HG03025 (cell line): ENCODE measurements at regions not wholly inside any gene's neighbourhood (a gene's known extent, or its start where the extent isn't known, plus 50 kb on each side); places are given as distances from the start of the nearest gene placed in this dataset.
"Not testable (repeated sequence)": the region's sequence is repeated elsewhere in the genome, so short reads cannot be mapped to it uniquely, and the experiment has no call there.

Source experiments
- ATAC-seq: cut with Tn5 transposase; IDR thresholded peaks from one replicate; pipeline ENCODE4 v1.9.1; 2021; ENCODE audit warnings: mild to moderate bottlenecking, moderate library complexity; ENCODE audit not compliant: unreplicated experiment, low FRiP score

DNA sequence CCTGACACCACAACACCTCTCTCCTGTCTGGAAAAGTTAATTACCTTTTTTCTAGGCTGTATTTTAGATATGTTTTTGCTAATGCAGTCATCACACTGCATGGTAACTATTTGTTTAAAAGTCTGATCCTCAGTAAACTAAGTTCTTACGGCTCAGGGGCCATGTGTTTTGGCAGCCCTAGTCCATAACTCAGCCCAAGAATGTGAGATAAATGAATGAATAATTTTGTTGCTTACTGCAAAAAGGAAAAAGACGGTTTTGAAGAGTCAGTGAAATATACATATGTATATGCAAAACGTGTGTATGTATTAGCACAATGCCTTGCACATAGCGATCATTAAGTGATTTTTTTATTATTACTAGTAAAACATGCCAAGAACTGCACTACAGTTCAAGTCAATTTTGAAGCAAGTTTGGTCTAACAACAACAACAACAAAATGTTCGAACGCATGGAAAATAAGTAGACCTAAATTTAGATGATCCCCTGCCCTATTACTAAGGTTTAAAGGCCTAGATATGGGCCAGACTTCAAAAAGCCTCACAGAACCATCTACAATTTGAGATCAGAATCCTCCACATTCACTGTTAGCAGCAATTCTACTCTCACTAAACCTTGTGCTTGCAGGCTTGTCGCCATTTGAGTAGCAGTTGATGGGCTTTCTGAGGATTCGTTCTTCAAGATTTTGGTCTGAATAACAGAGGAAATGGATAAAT, 140.0 kb downstream of the NDUFA12 start:
- ATAC-seq: no peak

DNA sequence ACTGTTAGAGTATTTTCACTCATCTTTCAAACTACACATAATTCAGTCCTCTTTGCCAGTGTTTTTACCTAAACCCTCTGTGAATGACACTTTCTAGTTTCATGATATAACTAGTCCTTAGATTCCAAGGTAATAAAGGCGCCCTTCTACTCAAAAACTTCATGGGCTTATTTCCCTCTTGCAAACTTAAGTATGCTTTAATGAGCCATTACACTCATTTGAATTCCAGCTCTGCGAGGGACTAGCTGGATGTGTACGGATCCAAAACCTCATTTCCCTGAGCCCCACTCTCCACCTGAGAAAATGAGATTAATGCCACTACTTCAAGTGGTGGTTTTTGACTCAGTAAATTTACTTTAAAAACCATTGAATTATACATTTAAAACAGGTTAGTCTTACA, 141.1 kb downstream of the NDUFA12 start:
- no peak for ATAC-seq

DNA sequence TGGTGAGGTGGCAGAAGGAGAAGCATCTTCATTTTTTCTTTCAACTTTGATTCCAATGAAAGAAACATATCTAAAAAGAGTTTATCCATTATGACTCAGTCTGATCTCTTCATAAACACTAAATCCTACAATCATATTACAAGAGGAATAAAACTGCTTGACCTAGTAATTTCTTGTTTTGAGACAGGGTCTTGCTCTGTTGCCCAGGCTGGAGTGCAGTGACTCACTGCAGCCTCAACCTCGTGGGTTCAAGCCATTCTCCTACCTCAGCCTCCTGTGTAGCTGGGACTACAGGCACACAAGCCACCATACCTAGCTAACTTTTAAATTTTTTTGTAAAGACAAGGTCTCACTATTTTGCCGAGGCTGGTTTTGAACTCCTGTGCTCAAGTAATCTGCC, 147.2 kb downstream of the NDUFA12 start:
- no peak for ATAC-seq

DNA sequence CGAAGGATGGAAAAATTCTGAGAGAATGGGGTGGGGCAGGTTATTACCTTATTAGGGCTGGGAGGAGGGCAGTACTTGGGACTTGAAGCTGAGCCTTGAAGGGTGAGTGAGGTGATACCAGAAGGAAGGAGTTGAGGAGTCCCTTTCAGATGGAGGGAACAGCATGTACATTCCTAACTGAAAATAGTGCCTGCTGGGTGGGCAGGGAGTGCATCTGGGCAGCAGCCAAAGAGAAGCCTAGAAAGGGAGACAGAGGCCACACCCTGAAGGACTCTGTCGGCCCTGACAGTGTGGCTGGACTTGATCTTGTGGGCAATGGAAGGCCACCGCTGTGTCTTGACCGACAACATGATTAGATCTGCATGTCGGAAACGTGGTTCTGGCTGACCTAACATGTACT, 147.6 kb downstream of the NDUFA12 start:
- ATAC-seq: no peak

DNA sequence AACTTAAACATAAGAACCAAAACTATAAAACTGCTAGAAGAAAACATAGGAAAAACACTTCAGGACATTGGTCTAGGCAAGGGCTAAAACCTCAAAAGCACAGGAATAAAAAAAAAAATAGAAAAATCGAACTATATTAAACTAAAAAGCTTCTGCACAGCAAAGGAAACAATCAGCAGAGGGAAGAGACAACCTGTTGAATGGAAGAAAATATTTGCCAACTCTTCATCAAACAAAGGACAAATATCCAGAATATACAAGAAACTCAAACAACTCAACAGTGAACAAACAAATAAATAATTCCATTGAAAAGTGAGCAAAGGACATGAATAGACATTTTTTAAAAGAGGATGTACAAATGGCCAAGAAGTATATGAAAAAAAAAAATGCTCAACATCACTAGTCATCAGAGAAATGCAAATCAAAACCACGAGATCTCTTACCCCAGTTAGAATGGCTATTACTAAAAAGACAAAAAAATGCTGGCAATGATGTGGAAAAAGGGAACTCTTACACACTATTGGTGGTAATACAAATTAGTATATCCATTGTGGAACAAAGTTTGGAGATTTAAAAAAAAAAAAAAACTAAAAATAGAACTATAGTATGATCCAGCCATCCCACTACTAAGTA, 152.0 kb downstream of the NDUFA12 start:
- no peak for ATAC-seq

DNA sequence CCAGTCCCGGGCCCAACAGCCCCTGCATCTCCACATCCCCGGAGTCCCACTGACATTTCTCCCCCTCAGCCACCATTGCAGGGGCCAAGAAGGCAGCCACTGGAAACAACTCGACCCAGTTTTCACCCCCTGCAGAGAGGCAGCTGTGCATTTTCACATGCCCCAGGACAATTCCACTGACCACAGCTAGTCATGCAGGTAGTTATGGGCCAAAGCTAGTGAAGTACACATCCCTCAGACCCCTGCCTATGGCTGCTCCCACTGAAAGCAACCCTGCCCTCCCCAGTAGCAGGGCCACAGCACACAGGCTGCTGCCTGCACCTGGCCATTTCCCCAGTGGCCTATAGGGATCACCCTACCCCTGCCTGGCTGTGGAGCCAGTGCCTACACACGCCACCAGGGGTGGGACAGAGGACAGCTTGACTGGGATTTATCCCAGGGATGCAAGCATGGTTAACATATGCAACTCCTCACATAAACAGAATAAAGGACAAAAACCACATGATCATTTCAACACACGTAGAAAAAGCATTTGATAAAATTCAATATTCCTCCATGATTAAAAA, 154.0 kb downstream of the NDUFA12 start:
- ATAC-seq: no peak

DNA sequence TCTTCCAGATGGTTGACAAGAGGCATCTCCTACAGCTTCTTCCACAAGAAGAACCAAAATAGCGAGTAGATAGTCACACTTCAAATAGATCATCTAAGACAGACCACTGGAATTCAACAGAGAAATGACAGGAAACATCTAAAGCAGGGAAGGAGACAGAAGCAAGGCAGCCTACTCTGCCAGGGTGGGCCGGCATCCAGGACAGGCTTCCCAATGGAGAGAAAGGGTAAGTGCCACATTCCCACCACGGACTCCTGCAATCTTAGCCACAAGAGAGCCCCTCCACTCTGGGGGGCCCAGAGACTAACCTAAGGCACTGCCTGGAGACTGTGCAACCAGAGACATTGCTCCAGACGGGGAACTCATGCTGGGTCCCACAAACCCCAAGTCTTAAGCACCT, 154.5 kb downstream of the NDUFA12 start:
- ATAC-seq: no peak

DNA sequence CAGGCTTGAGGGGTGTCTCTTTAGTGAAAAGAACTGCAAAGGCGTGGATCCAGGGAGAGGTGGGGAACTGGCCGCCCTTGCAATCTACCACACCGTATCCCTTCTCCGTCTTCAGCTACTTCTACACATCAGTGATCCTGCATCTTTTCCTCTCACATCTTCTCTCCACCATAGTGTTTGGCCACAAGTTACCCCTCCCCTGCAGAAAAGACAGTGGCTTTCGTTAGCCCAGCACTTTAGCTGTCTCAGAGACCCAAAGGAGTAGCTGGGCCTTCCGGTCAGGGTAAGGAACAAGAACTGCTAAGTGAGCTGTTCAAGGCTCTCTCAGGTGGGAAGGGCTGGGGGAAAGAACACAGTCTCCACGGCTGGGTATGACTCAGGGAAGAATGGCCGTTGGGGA, 158.4 kb downstream of the NDUFA12 start:
- ATAC-seq: no peak

DNA sequence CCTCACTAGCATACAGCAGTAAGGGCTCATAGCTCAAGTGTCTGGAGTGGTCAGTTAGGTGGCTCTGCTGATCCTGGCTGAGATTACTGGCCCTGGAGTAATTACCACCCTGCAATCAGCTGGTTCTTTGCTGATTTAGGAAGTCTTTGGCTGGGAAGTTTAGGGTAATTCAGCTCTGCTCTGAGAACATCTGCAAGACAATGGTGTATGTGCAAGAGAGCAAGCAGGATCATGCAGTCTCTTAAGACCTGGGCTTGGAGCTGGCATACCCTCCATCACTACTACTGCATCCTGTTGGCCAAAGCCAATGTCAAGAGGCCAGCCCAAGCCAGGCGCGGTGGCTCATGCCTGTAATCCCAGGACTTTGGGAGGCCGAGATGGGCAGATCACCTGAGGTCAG, 159.0 kb downstream of the NDUFA12 start:
- no peak for ATAC-seq

DNA sequence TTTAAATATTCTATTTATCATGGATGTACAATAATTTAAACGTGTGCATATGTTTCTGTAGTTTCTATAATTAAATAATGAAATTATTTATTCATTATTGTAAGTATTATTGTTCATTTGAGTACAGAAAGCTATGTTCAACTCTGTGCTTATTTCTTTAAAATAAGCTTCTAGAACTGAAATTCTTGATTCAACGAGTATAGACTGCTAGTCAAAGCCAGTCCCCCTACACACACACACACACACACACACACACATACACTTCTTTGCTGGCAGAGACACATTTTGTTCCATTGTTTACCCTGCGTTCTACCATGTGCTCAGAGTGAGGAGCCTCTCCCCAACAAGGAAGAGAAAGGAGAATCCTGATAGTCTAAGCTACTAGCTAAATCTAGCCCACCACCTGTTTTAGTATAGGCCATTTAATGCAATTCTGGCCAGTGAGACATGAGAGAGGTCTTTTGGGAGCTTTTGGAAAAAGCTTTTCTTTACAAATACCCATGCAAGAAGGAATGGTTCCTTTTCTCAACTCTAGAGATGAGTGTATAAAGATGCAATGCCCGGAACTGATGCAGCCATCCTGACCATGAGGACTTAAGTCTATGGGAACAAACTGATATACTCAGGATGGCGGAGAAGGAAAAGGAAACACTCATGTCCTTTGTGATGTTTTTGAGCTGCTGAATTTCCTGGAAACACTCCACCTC, 161.4 kb downstream of the NDUFA12 start:
- ATAC-seq: no peak

DNA sequence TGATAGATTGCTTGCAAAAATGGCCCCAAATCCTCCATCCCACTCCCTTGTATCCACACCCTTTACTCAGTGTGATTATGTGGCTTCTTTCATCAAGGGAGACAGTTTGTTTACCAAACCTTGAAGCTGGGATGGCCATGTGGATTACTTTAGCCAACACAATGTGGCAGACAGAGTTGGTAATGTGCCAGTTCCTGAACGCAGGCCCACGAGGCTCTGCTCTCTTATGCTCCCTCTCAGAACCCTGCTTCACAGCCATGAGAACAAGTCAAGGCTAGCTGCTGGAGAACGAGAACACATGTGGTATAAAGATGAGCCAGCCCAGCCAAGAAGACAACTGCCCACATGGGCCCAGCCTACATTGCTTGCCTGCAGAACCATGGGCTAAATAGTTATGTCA, 162.3 kb downstream of the NDUFA12 start:
- ATAC-seq: no peak

DNA sequence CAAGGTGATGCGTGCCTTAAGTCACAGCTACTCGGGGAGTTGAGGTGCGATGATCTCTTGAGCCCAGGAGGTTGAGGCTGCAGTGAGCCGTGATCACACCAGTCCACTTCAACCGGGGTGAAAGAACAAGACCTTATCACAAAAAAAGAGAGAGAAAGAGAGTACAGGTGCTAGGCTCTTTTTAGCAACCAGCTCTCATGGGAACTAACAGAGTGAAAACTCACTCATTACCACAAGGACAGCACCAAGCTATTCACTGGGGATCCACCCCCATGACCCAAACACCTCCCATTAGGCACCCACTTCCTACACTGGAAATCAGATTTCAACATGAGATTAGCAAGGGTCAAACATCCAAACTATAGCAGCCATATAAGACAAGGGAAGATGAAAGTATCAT, 164.2 kb downstream of the NDUFA12 start:
- peak; percentile 75 for ATAC-seq

DNA sequence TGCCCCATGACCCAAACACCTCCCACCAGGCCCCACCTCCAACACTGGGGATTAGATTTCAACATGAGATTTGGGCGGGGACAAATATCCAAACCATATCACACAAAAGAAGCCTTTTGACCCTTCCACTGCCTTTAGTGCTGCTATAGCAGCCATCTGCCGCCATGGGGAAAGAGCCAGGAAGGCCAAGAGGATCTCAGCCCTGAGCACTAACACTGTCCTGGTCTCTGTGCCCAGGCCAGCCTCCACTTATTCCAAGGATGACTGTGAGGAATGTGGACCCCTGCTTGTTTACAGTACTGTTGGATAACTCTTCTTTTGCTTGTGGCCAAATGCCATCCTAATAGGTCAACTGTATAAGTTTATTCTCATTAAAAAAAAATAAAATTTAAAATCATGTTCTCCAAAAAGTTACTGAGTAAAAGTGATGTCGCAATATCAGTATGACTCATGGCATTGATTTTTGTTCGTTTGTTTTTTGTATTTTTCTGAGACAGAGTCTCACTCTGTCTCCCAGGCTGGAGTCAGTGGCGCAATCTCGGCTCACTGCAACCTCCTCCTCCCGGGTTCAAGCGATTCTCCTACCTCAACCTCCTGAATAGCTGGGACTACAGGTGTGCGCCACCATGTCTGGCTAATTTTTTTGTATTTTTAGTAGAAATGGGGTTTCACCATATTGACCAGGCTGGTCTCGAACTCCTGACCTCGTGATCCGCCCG, 166.4 kb downstream of the NDUFA12 start:
- not testable (repeated sequence) for ATAC-seq

DNA sequence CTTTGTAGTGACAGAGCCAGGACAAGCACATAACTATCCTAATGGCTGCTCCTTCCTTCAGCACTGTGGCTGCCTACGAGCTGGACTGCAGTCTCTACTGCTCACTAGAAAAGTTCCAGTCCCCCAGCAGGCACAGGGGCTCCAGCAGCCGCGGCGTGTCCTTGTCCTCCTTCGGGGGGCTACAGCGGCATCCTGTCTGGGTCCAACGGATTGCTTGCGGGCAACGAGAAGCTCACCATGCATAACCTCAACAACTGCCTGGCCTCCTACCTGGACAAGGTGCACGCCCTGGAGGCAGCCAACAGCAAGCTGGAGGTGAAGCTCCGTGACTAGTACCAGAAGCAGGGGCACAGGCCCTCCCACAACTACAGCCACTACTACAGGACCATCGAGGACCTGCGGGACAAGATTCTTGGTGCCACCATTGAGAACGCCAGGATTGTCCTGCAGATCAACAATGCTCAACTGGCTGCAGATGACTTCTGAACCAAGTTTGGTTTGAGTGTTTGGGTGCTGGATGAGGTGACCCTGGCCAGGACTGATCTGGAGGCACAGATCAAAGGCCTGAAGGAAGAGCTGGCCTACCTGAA, 169.4 kb downstream of the NDUFA12 start:
- no peak for ATAC-seq

DNA sequence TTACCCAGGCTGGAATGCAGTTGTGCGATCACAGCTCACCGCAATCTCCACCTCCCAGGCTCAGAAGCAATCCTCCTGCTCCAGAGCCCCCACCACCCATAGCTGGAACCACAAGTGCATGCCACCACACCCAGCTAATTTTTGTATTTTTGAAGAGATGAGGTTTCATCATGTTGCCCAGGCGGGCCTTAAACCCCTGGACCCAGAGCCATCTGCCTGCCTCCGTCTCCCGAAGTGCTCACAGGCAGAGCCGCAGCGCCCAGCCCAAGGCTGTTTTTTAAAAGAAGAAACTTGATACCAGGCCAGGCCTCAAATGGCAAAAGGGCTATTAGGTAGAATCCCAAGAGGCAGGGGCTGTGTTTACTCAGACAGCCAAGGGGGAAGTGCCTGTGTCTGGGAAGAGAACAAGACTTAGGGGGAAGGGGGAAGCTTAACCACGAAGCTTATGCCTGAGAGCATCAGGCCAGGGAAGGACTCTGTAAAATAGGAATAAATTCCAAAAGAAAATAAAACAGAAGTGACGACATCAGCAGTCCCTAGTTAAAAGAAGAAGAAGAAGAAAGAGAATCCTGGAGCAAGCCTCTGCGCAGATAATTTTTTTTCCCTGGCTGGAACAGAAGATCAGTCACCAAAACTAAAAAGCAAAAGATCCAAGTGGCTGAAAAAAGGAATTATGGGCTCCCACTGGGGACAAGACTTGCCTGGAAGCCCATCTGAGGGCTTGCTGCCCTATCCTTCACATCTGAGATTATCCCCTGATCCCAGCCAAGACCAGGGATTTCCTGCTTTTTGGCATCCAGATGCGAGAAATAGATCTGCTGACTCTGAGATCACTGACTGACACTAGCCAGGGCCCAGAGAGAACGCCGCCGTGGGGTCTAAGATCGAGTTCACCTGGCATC, 170.5 kb downstream of the NDUFA12 start:
- no peak for ATAC-seq

DNA sequence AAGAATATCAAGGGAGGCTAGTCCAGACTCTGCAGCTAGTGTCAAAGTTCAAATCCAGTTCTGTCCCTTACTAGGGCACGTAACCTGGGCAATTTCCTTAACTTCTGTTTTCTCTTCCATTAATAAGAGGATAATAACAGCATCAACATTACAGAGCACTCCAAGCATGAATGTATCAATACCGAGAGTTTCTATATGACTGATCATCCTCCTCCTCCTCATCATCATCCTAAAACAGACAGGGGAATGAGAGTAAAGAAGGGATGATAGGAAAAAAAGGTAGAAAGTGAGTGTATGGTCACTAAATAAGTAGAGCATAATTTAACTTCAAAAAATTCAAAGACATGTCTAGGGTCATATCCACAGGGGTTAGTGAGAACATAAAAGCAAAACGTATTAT, 171.4 kb downstream of the NDUFA12 start:
- no peak for ATAC-seq

DNA sequence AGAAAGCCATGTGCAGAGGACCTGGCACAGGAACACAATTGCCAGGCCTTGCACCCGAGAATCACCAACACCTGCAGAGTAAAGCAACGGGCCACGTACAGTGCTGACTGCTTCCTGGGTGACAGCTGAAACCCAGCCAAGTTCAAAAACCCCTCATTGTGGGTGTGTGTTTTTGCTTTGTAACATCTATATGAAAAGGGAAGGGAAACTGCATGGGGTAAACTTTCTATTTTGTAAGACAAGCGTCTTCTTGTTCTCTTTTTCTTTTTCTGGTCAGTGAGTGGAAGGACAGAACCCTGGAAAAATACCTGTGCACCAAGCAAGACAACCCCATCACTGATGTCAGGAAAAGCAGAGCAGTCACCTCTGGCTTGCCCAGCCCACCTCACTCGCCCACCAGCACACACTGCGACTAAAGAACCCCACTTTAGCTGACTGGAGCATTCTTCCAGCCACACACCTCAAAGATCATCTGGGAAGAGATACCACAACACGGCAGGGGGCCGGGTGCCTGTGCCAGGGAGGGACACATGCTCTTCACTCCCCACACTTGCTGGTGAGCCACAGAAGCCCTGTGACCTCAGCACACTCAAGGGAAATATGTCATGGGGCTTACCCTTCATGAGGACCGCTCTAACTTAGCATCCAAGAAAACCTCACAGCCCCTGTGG, 172.3 kb downstream of the NDUFA12 start:
- peak; percentile 89 for ATAC-seq

DNA sequence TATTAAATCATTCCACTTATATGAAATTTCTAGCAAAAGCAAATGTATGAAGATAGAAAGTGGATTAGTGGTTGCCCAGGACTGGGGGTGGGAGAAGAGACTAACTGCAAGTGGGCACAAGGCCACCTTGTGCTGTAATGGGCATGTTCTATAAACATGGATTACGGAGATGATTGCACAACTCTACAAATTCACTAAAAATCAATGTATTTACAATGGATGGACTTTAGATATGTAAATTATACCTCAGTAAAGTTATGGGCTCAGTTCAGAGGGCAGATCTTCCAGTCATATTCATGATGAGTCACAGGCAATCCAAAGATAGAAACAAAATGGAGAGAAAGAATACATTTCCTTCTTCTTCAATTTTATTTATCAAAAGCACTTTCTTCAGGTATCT, 173.9 kb downstream of the NDUFA12 start:
- ATAC-seq: no peak

DNA sequence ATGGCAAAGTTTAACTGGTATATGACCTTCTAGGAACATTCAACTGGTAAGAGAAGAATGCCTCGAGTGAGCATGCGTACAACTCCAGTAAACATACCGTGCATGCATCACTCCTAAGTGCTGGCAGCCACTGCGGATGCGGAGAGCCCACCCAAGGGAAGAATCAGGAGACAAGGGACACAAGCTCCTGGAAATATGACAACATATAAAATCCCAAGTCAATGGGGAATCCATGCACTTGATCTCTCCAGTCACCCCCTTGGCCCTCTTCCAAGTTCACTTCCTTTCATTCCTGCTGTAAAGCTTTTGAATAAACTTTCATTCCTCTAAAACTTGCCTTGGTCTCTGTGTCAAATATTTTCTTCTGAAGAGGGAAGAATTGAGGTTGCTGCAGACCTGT, 168.7 kb upstream of the TMCC3 start:
- ATAC-seq: no peak
